CD4-positive, alpha-beta T cell (primary cell): ENCODE measurements at regions not wholly inside any gene's neighbourhood (a gene's known extent, or its start where the extent isn't known, plus 50 kb on each side); places are given as distances from the start of the nearest gene placed in this dataset.

Experiments
- ATAC-seq: fragments of 200-7000 bp; cut with Tn5 transposase; one replicate; pipeline ENCODE4 v1.10.0; 2022; ENCODE audit warnings: mild to moderate bottlenecking; ENCODE audit not compliant: poor library complexity
- CTCF ChIA-PET: fragments of 350-600 bp; sonication (Branson Sonifier 250); formaldehyde crosslinking; loops from one replicate; lab custom pipeline; 2021; ENCODE audit warnings: antibody characterized with exemption, inconsistent platforms; lab: Charles Lee
- POLR2A ChIA-PET: fragments of 350-600 bp; sonication (Branson Sonifier 250); formaldehyde crosslinking; loops from one replicate; lab custom pipeline; 2021; ENCODE audit warnings: antibody characterized with exemption, inconsistent platforms; lab: Charles Lee
- DNase-seq, 14 experiments: peaks; one replicate each; pipeline ENCODE4 v3.0.0-alpha.2; 2013 to 2020; ENCODE audit warnings: mixed read lengths in 2 of 14
- H3K27ac ChIP-seq, 2 donors: one replicate each; pipeline versions ENCODE4 v1.5.1 to v1.7.0; 2013; ENCODE audit warnings: low read length in 2 of 2, low read depth in 1 of 2, mild to moderate bottlenecking in 1 of 2
- H3K27me3 ChIP-seq, 2 experiments: 1 replicate in 1 of 2; 2 replicates in 1 of 2; pipeline versions ENCODE4 v1.6.1 to v1.7.0; 2013; ENCODE audit warnings: low read length in 2 of 2, control low read depth in 1 of 2, mild to moderate bottlenecking in 1 of 2, moderate library complexity in 1 of 2; ENCODE audit not compliant: insufficient read depth in 2 of 2, control insufficient read depth in 1 of 2
- H3K36me3 ChIP-seq: one replicate; pipeline ENCODE4 v1.6.1; 2013; ENCODE audit warnings: low read length, control low read depth; ENCODE audit not compliant: insufficient read depth
- H3K4me1 ChIP-seq: one replicate; pipeline ENCODE4 v1.6.1; 2013; ENCODE audit warnings: low read length, control low read depth; ENCODE audit not compliant: insufficient read depth
- H3K4me3 ChIP-seq: one replicate; pipeline ENCODE4 v1.5.1; 2013; ENCODE audit warnings: mild to moderate bottlenecking, low read length, moderate library complexity
- H3K9me3 ChIP-seq, 2 experiments: 1 replicate in 1 of 2; 2 replicates in 1 of 2; pipeline versions ENCODE4 v1.6.1 to v1.7.0; 2013; ENCODE audit warnings: low read length in 2 of 2, mild to moderate bottlenecking in 2 of 2, control low read depth in 1 of 2, moderate library complexity in 1 of 2; ENCODE audit not compliant: control insufficient read depth in 1 of 2, insufficient read depth in 1 of 2
- H3K27ac Mint-ChIP-seq: one replicate; pipeline ENCODE4 v1.8.0; 2020; ENCODE audit warnings: mixed read lengths
- H3K27me3 Mint-ChIP-seq: one replicate; pipeline ENCODE4 v1.8.0; 2021; ENCODE audit warnings: mixed read lengths
- H3K36me3 Mint-ChIP-seq: one replicate; pipeline ENCODE4 v1.8.0; 2021; ENCODE audit warnings: low read depth, mixed read lengths
- H3K4me1 Mint-ChIP-seq: one replicate; pipeline ENCODE4 v1.8.0; 2021; ENCODE audit warnings: low read depth, mixed read lengths
- H3K4me3 Mint-ChIP-seq: one replicate; pipeline ENCODE4 v1.8.0; 2020; ENCODE audit warnings: mild to moderate bottlenecking, mixed read lengths
- H3K9me3 Mint-ChIP-seq: one replicate; pipeline ENCODE4 v1.8.0; 2020; ENCODE audit warnings: mixed read lengths
- intact Hi-C, 2 experiments: fragments of 100-400 bp; cut with DNase I in 1 of 2; cut with micrococcal nuclease in 1 of 2; formaldehyde crosslinking; loops; one replicate each; pipeline versions ENCODE4 v1.15.1 to v1.9.0; 2023 to 2025; cut with DNase I, micrococcal nuclease
- TF ChIP-seq, protein P1 (sequence below): fragments of 200-600 bp; IDR thresholded peaks from one replicate; pipeline ENCODE4 v1.8.0; 2022; ENCODE audit warnings: antibody characterized with exemption, mild to moderate bottlenecking

- no peak overlapping the region for H3K27ac Mint-ChIP-seq
- Histone ChIP-seq H3K27ac (no peak overlapping the region), H3K36me3 (no peaks in the 10 kb centered on the region), H3K9me3 (peaks cover 0 to 11% of the 10 kb centered on the region in 2 experiments), H3K27me3 (no peaks in the 10 kb centered on the region), H3K4me3 (no peak overlapping the region), H3K4me1 (no peaks in the 10 kb centered on the region)
- no peaks in the 10 kb centered on the region for H3K4me1 Mint-ChIP-seq
- intact Hi-C loops: no loop called here
- DNase-seq: no peak
- ChIA-PET POLR2A (no interaction called here), CTCF (no interaction called here)
- peaks cover 7% of the 10 kb centered on the region for H3K9me3 Mint-ChIP-seq
- TF ChIP-seq, protein P1, sequence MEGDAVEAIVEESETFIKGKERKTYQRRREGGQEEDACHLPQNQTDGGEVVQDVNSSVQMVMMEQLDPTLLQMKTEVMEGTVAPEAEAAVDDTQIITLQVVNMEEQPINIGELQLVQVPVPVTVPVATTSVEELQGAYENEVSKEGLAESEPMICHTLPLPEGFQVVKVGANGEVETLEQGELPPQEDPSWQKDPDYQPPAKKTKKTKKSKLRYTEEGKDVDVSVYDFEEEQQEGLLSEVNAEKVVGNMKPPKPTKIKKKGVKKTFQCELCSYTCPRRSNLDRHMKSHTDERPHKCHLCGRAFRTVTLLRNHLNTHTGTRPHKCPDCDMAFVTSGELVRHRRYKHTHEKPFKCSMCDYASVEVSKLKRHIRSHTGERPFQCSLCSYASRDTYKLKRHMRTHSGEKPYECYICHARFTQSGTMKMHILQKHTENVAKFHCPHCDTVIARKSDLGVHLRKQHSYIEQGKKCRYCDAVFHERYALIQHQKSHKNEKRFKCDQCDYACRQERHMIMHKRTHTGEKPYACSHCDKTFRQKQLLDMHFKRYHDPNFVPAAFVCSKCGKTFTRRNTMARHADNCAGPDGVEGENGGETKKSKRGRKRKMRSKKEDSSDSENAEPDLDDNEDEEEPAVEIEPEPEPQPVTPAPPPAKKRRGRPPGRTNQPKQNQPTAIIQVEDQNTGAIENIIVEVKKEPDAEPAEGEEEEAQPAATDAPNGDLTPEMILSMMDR: no peak
- no peak overlapping the region for H3K4me3 Mint-ChIP-seq
- no peaks in the 10 kb centered on the region for H3K36me3 Mint-ChIP-seq
- peaks cover 20% of the 10 kb centered on the region for H3K27me3 Mint-ChIP-seq
- no peak for ATAC-seq
Measured at GRCh38 chr16:5498562-5498961, 401.0 kb upstream of the EEF2KMT start.

DNA sequence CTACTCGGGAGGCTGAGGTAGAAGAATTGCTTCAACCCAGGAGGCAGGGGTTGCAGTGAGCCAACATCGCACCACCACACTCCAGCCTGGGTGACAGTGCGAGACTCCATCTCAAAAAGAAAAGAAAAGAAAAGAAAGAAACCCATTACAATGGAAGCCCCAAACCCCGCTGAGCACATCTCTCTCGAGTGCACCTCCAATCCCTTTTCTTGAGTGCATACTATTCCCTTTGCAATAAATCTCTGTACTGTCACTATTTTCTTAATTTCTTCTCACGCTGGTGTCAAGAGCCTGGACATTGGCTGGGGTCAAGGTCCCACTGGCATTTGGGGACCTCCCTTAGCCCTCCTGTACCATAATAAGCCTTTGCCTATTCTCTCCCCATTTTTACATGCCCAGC lies 398.4 kb upstream of the EEF2KMT start:
- no peak overlapping the region for H3K4me3 Mint-ChIP-seq
- ATAC-seq: no peak
- Histone ChIP-seq H3K4me3 (no peak overlapping the region), H3K9me3 (peaks cover 0 to 11% of the 10 kb centered on the region in 2 experiments), H3K27me3 (peaks cover 0 to 4% of the 10 kb centered on the region in 2 experiments), H3K4me1 (no peaks in the 10 kb centered on the region), H3K36me3 (no peaks in the 10 kb centered on the region), H3K27ac (no peak overlapping the region)
- H3K27ac Mint-ChIP-seq: no peak overlapping the region
- intact Hi-C loops: no loop called here
- peaks cover 30% of the 10 kb centered on the region for H3K27me3 Mint-ChIP-seq
- no peaks in the 10 kb centered on the region for H3K36me3 Mint-ChIP-seq
- ChIA-PET POLR2A (no interaction called here), CTCF (no interaction called here)
- DNase-seq: no peak
- H3K4me1 Mint-ChIP-seq: no peaks in the 10 kb centered on the region
- peaks cover 5% of the 10 kb centered on the region for H3K9me3 Mint-ChIP-seq
- TF ChIP-seq, protein P1: no peak

DNA sequence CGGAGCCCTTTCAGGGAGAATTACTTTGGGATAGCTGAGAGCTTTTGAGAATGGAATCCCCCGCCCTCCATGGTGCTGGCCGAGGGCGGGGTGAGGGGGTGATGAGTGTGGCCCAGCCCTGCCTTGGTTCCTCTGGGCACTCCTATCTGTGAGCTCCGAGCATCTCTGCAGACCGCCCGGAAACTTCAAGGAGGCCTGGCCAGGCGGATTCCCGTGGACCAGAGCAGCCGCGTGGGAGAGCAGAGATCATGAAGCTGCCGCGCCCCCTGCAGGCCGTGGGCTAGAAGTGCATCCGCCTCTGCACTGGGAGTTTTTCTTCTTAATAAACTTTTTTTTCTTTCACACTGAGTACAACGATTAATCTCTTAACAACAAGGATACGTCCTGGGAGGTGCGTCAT lies 392.9 kb upstream of the EEF2KMT start:
- no peak for ATAC-seq
- Mint-ChIP-seq H3K9me3 (no peaks in the 10 kb centered on the region), H3K36me3 (no peaks in the 10 kb centered on the region), H3K27ac (no peak overlapping the region), H3K4me1 (no peaks in the 10 kb centered on the region), H3K4me3 (no peak overlapping the region), H3K27me3 (peaks cover 13% of the 10 kb centered on the region)
- TF ChIP-seq, protein P1: no peak
- intact Hi-C loops: no loop called here
- peaks cover 0 to 4% of the 10 kb centered on the region in 2 experiments for H3K27me3 ChIP-seq
- no peak overlapping the region for H3K27ac ChIP-seq
- CTCF ChIA-PET: no interaction called here
- DNase-seq: peak in 2 of 14 experiments; percentile 5 to 9
- H3K9me3 ChIP-seq: peaks cover 0 to 5% of the 10 kb centered on the region in 2 experiments
- H3K4me1 ChIP-seq: no peaks in the 10 kb centered on the region
- no peaks in the 10 kb centered on the region for H3K36me3 ChIP-seq
- H3K4me3 ChIP-seq: no peak overlapping the region
- POLR2A ChIA-PET: no interaction called here
